ENCODE measurements at regions not wholly inside any gene's neighbourhood (a gene's known extent, or its start where the extent isn't known, plus 50 kb on each side); places are given as distances from the start of the nearest gene placed in this dataset.

- DNase-seq, result no peak
- Histone ChIP-seq H3K79me2 (ENCODE audit: insufficient read depth, low read length) (no peaks in the 10 kb centered on the region), H3K4me1 (ENCODE audit: control insufficient read depth in 1 of 2, insufficient read depth in 2 of 2, low read length in 2 of 2) (no peaks in the 10 kb centered on the region), H3K27ac (ENCODE audit: low read depth in 1 of 2, low read length in 2 of 2) (no peak overlapping the region), H3K9me3 (replicated peaks in 1 of 2; ENCODE audit: control insufficient read depth in 1 of 2, insufficient read depth in 1 of 2, low read length in 2 of 2) (peaks cover 22 to 23% of the 10 kb centered on the region in 2 donors), H3K9ac (ENCODE audit: insufficient read depth, low read length, poor library complexity, severe bottlenecking) (no peak overlapping the region), H3K27me3 (ENCODE audit: control insufficient read depth in 2 of 2, insufficient read depth in 2 of 2, low read length in 2 of 2) (no peaks in the 10 kb centered on the region), H3K36me3 (replicated peaks in 1 of 2; ENCODE audit: control insufficient read depth in 1 of 2, insufficient read depth in 2 of 2, low read length in 2 of 2) (no peaks in the 10 kb centered on the region), H2AFZ (ENCODE audit: insufficient read depth, low read depth, low read length, poor library complexity, severe bottlenecking) (no peak overlapping the region), H3K4me3 (replicated peaks in 1 of 3; ENCODE audit: low read depth in 2 of 3, low read length in 3 of 3) (no peak overlapping the region), H4K20me1 (ENCODE audit: insufficient read depth, low read length) (no peaks in the 10 kb centered on the region), H3K4me2 (replicated peaks; ENCODE audit: extremely low read depth, low read length, poor library complexity, severe bottlenecking) (no peak overlapping the region)
- intact Hi-C loops (cut with micrococcal nuclease), result no loop called here
- Mint-ChIP-seq H3K36me3 (no peaks in the 10 kb centered on the region), H3K4me3 (no peak overlapping the region), H3K27ac (no peak overlapping the region), H3K4me1 (no peaks in the 10 kb centered on the region), H3K27me3 (ENCODE audit: low read depth in 3 of 3) (peaks cover 0 to 1% (median 0%) of the 10 kb centered on the region in 3 donors), H3K9me3 (peaks cover 5 to 20% (median 11%) of the 10 kb centered on the region in 7 donors)
- TF ChIP-seq CTCF (IDR thresholded peaks at IDR 0.05), result no peak
Measured at GRCh38 chr4:187795737-187796136, 199.8 kb upstream of the ZFP42 start.

GRCh38 chr4:187798385-187798784 is 197.2 kb upstream of the ZFP42 start:
- DNase-seq, result no peak
- no peak overlapping the region for H3K27ac Mint-ChIP-seq
- intact Hi-C loops (cut with micrococcal nuclease), result no loop called here
- Histone ChIP-seq H3K9ac (ENCODE audit: insufficient read depth, low read length, poor library complexity, severe bottlenecking) (no peak overlapping the region), H3K9me3 (replicated peaks in 1 of 2; ENCODE audit: control insufficient read depth in 1 of 2, insufficient read depth in 1 of 2, low read length in 2 of 2) (peaks cover 22 to 26% of the 10 kb centered on the region in 2 donors), H4K20me1 (ENCODE audit: insufficient read depth, low read length) (no peaks in the 10 kb centered on the region), H3K4me2 (replicated peaks; ENCODE audit: extremely low read depth, low read length, poor library complexity, severe bottlenecking) (no peak overlapping the region), H3K79me2 (ENCODE audit: insufficient read depth, low read length) (no peaks in the 10 kb centered on the region), H3K27ac (ENCODE audit: low read depth in 1 of 2, low read length in 2 of 2) (no peak overlapping the region), H3K27me3 (ENCODE audit: control insufficient read depth in 2 of 2, insufficient read depth in 2 of 2, low read length in 2 of 2) (no peaks in the 10 kb centered on the region), H3K4me3 (replicated peaks in 1 of 3; ENCODE audit: low read depth in 2 of 3, low read length in 3 of 3) (no peak overlapping the region), H3K36me3 (replicated peaks in 1 of 2; ENCODE audit: control insufficient read depth in 1 of 2, insufficient read depth in 2 of 2, low read length in 2 of 2) (no peaks in the 10 kb centered on the region), H3K4me1 (ENCODE audit: control insufficient read depth in 1 of 2, insufficient read depth in 2 of 2, low read length in 2 of 2) (no peaks in the 10 kb centered on the region), H2AFZ (ENCODE audit: insufficient read depth, low read depth, low read length, poor library complexity, severe bottlenecking) (no peak overlapping the region)
- no peak for TF ChIP-seq CTCF (IDR thresholded peaks at IDR 0.05)
- peaks cover 9 to 30% (median 15%) of the 10 kb centered on the region in 7 donors for H3K9me3 Mint-ChIP-seq
- no peak overlapping the region for H3K4me3 Mint-ChIP-seq
- no peaks in the 10 kb centered on the region for H3K36me3 Mint-ChIP-seq
- 94% methylated on average over 5 of the region's 8 CpGs for WGBS (ENCODE audit: insufficient coverage)
- peaks cover 0 to 1% (median 0%) of the 10 kb centered on the region in 3 donors for H3K27me3 Mint-ChIP-seq (ENCODE audit: low read depth in 3 of 3)
- no peaks in the 10 kb centered on the region for H3K4me1 Mint-ChIP-seq
